Gastrocnemius medialis (tissue), 4 donors: ENCODE measurements at regions not wholly inside any gene's neighbourhood (a gene's known extent, or its start where the extent isn't known, plus 50 kb on each side); places are given as distances from the start of the nearest gene placed in this dataset.

ENCODE experiments used
- CTCF ChIP-seq, 5 experiments: fragments of 450-650 bp in 3 of 5; fragments of 200-600 bp in 2 of 5; sonication (generic) in 2 of 5; IDR thresholded peaks in 4 of 5; conservative IDR thresholded peaks in 1 of 5; 1 replicate in 4 of 5; 2 replicates in 1 of 5; pipeline ENCODE4 v1.5.1; 2016 to 2019; ENCODE audit warnings: antibody characterized with exemption in 5 of 5, mild to moderate bottlenecking in 3 of 5, moderate library complexity in 3 of 5
- POLR2A ChIP-seq, 2 donors: fragments of 450-650 bp; IDR thresholded peaks; one replicate each; pipeline ENCODE4 v1.6.1; 2017; ENCODE audit warnings: antibody characterized with exemption in 2 of 2, mild to moderate bottlenecking in 2 of 2, moderate library complexity in 2 of 2

DNA sequence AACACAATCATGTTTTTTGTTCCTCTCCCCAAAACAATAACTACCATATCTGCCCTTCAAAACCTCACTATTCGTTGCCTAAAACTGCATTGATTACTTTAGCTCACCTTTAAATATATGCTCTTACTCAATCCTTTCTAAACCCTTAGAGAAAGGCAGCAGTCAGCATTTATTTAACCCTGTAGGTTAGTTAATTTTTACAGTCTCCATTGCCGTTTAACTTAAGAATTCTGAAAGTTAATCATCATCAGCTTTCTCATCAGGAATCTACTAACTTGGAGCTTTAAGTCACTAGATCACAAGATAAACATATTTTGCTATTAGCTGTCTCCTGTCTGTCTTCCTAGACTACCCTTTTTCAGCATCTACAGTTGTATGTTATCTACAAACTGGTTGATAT, 991.9 kb downstream of the EPHA7 start:
- TF ChIP-seq CTCF (IDR thresholded peaks at IDR 0.05 in 4 of 5, conservative IDR thresholded peaks at IDR 0.05 in 1 of 5) (no peak), POLR2A (IDR thresholded peaks at IDR 0.05) (no peak)
